SK-N-SH treated with all-trans-retinoic acid at 6 μM for 48 hours (cell line): ENCODE measurements at regions not wholly inside any gene's neighbourhood (a gene's known extent, or its start where the extent isn't known, plus 50 kb on each side); places are given as distances from the start of the nearest gene placed in this dataset.

Experiments
- PATZ1 ChIP-seq: fragments of 250-450 bp; sonication (Bioruptor Pico); IDR thresholded peaks from 2 replicates; pipeline ENCODE4 v1.8.0; 2020; ENCODE audit warnings: mild to moderate bottlenecking, moderate library complexity, borderline replicate concordance
- RARB ChIP-seq: fragments of 250-450 bp; sonication (Bioruptor Pico); IDR thresholded peaks from 2 replicates; pipeline ENCODE4 v1.8.0; 2021; ENCODE audit warnings: mild to moderate bottlenecking, moderate library complexity

- TF ChIP-seq PATZ1 (CRISPR knock-in tag) (no peak), RARB (no peak)
Measured at GRCh38 chrX:121781991-121782390, 734.6 kb downstream of the GLUD2 start.
